HL-60 (cell line): ENCODE measurements at regions not wholly inside any gene's neighbourhood (a gene's known extent, or its start where the extent isn't known, plus 50 kb on each side); places are given as distances from the start of the nearest gene placed in this dataset.

Experiments
- DNase-seq, 2 experiments: peaks; one replicate each; pipeline ENCODE4 v3.0.0-alpha.2; 2010 to 2020; ENCODE audit warnings: low read depth in 1 of 2, low spot score in 1 of 2
- H3K27ac ChIP-seq: fragments of 250-450 bp; sonication (Bioruptor Pico); replicated peaks from 2 replicates; pipeline ENCODE4 v1.5.1; 2020; ENCODE audit warnings: mild to moderate bottlenecking, moderate library complexity
- H3K27me3 ChIP-seq: fragments of 250-450 bp; sonication (Bioruptor Pico); 2 replicates; pipeline ENCODE4 v1.5.1; 2021; ENCODE audit warnings: mild to moderate bottlenecking, moderate library complexity; ENCODE audit not compliant: insufficient read depth, poor library complexity, severe bottlenecking
- H3K4me3 ChIP-seq: replicated peaks from 2 replicates; pipeline ENCODE4 v1.5.1; 2011; ENCODE audit warnings: mild to moderate bottlenecking, control low read depth, low read length; ENCODE audit not compliant: insufficient read depth
- CTCF ChIP-seq: IDR thresholded peaks from one replicate; pipeline ENCODE4 v1.5.1; 2011; ENCODE audit warnings: low read length, control low read depth, inconsistent platforms; ENCODE audit not compliant: insufficient read depth
- GABPA ChIP-seq: IDR thresholded peaks from 2 replicates; pipeline ENCODE4 v1.6.1; 2012; ENCODE audit warnings: low read depth
- POLR2AphosphoS5 ChIP-seq: IDR thresholded peaks from 2 replicates; pipeline ENCODE4 v1.6.1; 2012; ENCODE audit warnings: low read depth
- REST ChIP-seq: IDR thresholded peaks from 2 replicates; pipeline ENCODE4 v1.6.1; 2012; ENCODE audit warnings: low read depth; ENCODE audit not compliant: insufficient replicate concordance
- SPI1 ChIP-seq: IDR thresholded peaks from 2 replicates; pipeline ENCODE4 v1.6.1; 2012; ENCODE audit warnings: low read depth, mild to moderate bottlenecking, borderline replicate concordance

- TF ChIP-seq REST, result no peak
- no peak for TF ChIP-seq POLR2AphosphoS5
- no peak for TF ChIP-seq SPI1
- no peak for TF ChIP-seq CTCF
- no peak for TF ChIP-seq GABPA
- H3K27me3 ChIP-seq, result no peaks in the 10 kb centered on the region
- H3K27ac ChIP-seq, result no peak overlapping the region
- H3K4me3 ChIP-seq, result no peak overlapping the region
- DNase-seq, result no peak
These were observed 344.0 kb downstream of the PRR16 start for GRCh38 chr5:120808135-120808534.

GRCh38 chr5:120808606-120809005 is 344.5 kb downstream of the PRR16 start:
- no peak overlapping the region for H3K27ac ChIP-seq
- no peak overlapping the region for H3K4me3 ChIP-seq
- DNase-seq, result no peak
- no peaks in the 10 kb centered on the region for H3K27me3 ChIP-seq
- TF ChIP-seq CTCF, result no peak
- TF ChIP-seq POLR2AphosphoS5, result no peak
- no peak for TF ChIP-seq SPI1
- no peak for TF ChIP-seq REST
- no peak for TF ChIP-seq GABPA

- Histone ChIP-seq H3K27ac (no peak overlapping the region), H3K4me3 (no peak overlapping the region), H3K27me3 (no peaks in the 10 kb centered on the region)
- TF ChIP-seq REST (no peak), POLR2AphosphoS5 (no peak)
- DNase-seq, result no peak
These were observed 349.5 kb downstream of the PRR16 start for GRCh38 chr5:120813551-120813950.
